ENCODE measurements at regions not wholly inside any gene's neighbourhood (a gene's known extent, or its start where the extent isn't known, plus 50 kb on each side); places are given as distances from the start of the nearest gene placed in this dataset.

DNA sequence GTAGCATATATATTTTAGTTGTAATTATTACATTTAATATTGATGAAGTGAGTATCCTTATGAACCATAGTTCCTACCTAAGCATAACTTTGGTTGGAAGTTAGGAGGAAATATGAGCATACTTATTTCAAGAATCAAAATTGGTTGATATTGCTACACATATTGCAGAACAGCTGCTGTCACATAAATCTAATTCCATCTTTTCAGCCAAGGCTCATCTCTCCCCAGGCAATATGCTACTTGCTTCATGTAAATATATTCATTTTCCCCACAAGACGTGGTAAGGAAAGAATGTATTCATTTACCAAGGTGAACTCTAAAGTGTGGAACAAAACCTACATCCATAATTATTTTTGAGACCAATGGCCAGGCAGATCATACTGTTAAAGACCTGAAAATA is 62.5 kb upstream of the HIF1A start:
- Histone ChIP-seq H3K4me1 (no peaks in the 10 kb centered on the region), H3K9me3 (replicated peaks) (no peaks in the 10 kb centered on the region), H3K27ac (replicated peaks) (no peak overlapping the region), H3K4me3 (no peak overlapping the region), H3K36me3 (no peaks in the 10 kb centered on the region), H3K27me3 (ENCODE audit: low read depth) (no peaks in the 10 kb centered on the region)
- intact Hi-C loops (cut with micrococcal nuclease): no loop called here
- DNase-seq: no peak
- no peak for TF ChIP-seq CTCF (IDR thresholded peaks at IDR 0.05; ENCODE audit: borderline replicate concordance)

DNA sequence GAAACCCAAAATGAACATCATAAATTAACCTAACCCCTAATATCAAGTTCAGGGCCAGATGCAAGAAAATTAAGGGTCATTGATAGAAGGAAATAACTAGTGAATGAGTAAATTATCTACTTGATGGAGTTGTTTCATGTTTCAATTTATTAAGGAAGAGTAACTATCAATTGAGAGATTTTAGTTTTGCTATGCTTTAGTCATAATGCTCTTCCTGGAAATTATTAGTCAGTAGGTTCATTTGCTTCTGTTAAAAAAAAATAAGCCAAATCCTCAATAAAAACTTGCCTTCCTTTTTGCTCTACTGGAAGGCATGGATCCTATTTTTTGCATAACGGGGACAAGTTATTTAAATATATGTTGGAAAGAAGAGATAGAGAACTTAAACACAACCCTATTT is 59.0 kb upstream of the HIF1A start:
- H3K4me1 ChIP-seq: peaks cover 10% of the 10 kb centered on the region
- no peaks in the 10 kb centered on the region for H3K36me3 ChIP-seq
- intact Hi-C loops (cut with micrococcal nuclease): no loop called here
- H3K9me3 ChIP-seq (replicated peaks): no peaks in the 10 kb centered on the region
- TF ChIP-seq CTCF (IDR thresholded peaks at IDR 0.05; ENCODE audit: borderline replicate concordance): no peak
- DNase-seq: no peak
- H3K27ac ChIP-seq (replicated peaks): no peak overlapping the region
- no peak overlapping the region for H3K4me3 ChIP-seq
- no peaks in the 10 kb centered on the region for H3K27me3 ChIP-seq (ENCODE audit: low read depth)

DNA sequence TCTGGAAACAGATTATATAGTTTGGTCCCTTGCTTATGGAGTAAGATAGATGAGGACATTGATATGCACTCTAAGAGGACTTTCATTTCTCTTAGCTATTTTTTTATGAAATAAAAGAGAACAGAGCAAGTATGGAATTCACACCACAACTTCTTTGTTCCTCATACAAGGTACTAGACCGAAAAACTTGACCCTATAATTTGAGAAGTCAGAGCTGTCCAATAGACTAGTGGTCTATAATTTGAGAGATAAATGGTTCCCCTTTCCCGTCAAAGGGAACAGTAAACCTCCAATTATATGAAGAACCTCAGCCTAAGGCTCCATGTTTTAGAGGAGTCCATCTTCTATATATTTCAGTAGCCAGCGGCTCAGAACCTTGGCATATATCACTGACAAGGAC is 58.5 kb upstream of the HIF1A start:
- H3K27ac ChIP-seq (replicated peaks): no peak overlapping the region

GRCh38 chr14:61638595-61639387 is 56.5 kb upstream of the HIF1A start:
- no peaks in the 10 kb centered on the region for H3K27me3 ChIP-seq (ENCODE audit: low read depth)
- no peak for TF ChIP-seq CTCF (IDR thresholded peaks at IDR 0.05; ENCODE audit: borderline replicate concordance)

More for the DNA sequence above, 58.5 kb upstream of the HIF1A start:
- H3K27me3 ChIP-seq (ENCODE audit: low read depth): no peaks in the 10 kb centered on the region
- H3K36me3 ChIP-seq: no peaks in the 10 kb centered on the region
- intact Hi-C loops (cut with micrococcal nuclease): no loop called here
- H3K4me1 ChIP-seq: peaks cover 10% of the 10 kb centered on the region
- DNase-seq: no peak
- no peak for TF ChIP-seq CTCF (IDR thresholded peaks at IDR 0.05; ENCODE audit: borderline replicate concordance)
- no peak overlapping the region for H3K4me3 ChIP-seq
- H3K9me3 ChIP-seq (replicated peaks): no peaks in the 10 kb centered on the region

DNA sequence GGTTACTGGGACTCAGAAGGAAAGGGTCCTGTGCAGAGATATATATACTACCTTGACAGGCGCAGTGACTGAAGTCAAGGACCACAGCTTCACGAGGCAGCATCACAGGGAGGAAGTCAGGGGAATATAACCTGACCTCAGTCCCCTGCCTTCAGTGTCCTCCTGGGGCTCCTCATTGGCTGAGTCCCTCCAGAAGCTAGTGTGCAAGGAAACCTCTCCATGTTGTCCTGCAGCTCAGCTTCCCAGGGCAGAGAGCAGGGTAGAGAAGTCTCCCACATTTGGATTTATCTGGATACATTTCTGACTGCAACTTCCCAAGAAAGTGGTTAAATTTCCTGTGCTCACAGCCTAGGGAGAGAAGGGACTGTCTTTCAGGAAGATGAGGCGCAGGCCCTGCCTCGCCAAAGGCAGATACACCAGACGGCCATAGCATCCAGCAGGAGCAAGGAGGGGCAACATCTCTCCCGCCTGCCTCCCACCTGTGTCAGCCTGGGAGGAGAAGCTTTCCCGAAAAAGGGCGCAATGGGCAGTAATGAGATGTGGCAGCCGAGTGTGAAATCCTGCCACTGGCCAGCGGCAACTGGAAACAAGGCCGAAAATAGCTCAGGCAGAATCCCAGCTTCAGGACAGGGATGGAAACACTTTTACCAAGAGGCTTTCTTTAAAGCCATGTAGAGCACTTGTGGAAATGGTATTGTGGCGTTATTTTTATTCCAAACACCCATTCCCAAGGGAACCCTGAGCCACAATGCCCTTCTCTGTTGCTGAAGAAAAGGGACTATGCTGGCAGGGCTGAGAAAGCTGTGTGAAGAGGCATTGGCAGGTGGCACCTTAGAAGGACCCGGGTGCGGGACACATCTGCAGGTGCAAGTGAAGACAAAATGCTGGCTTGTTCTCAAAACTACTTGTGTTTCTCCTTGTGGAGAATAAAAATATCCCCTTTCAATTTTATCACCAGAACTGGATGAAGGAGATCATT is 54.9 kb upstream of the HIF1A start:
- intact Hi-C loops (cut with micrococcal nuclease): no loop called here
- peaks cover 10% of the 10 kb centered on the region for H3K4me1 ChIP-seq
- no peak overlapping the region for H3K4me3 ChIP-seq
- H3K36me3 ChIP-seq: no peaks in the 10 kb centered on the region
- no peaks in the 10 kb centered on the region for H3K9me3 ChIP-seq (replicated peaks)
- peak overlapping the region; percentile 36 for H3K27ac ChIP-seq (replicated peaks)
- TF ChIP-seq CTCF (IDR thresholded peaks at IDR 0.05; ENCODE audit: borderline replicate concordance): no peak
- DNase-seq: peak; percentile 19
- no peaks in the 10 kb centered on the region for H3K27me3 ChIP-seq (ENCODE audit: low read depth)

More at GRCh38 chr14:61638595-61639387, 56.5 kb upstream of the HIF1A start:
- Histone ChIP-seq H3K4me1 (peaks cover 10% of the 10 kb centered on the region), H3K4me3 (no peak overlapping the region), H3K36me3 (no peaks in the 10 kb centered on the region), H3K9me3 (replicated peaks) (no peaks in the 10 kb centered on the region), H3K27ac (replicated peaks) (no peak overlapping the region)
- intact Hi-C loops (cut with micrococcal nuclease): no loop called here
- no peak for DNase-seq

All from left ventricle myocardium inferior (tissue), 1 donor.